GM19452 (cell line): ENCODE measurements at regions not wholly inside any gene's neighbourhood (a gene's known extent, or its start where the extent isn't known, plus 50 kb on each side); places are given as distances from the start of the nearest gene placed in this dataset.

Experiments
- ATAC-seq: cut with Tn5 transposase; IDR thresholded peaks from one replicate; pipeline ENCODE4 v1.9.1; 2021; ENCODE audit not compliant: unreplicated experiment

DNA sequence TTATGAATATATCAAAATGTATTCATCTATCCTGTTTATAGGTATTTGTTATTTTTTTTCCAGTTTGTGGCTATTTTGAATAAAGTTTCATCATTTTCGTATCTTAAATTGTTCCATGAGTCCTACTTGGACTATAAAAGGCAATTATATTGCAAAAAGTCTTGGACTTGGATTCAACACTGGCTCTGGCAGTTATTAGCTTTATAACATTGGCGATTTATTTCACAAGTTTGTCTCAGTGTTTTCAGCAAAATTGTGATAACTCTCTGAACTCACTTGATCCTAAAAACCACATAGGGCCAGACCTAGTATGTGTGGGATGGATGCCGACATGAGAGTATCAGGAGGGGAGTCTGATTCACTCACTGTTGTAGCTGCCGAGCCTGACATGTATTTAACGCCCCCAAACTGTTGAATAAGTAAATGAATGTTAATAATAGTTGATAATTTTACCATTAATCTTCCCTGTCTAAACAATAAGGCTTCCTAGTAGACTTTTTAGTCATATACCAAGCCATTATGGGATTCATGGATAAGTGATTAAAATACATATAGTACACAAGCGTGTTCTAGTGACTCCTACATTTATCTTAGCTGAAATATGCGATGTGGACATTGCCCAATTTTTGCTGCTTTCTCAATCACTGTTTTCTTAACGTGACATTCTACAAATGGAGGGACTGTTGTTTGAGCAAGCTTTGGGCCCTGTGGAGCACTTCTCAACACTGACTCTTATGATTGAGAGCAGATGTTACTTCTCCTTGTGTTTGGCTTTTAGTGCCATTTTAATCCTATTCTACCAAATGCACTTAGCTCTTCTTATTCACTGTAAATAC, 907.6 kb downstream of the EPHA4 start:
- ATAC-seq: no peak

DNA sequence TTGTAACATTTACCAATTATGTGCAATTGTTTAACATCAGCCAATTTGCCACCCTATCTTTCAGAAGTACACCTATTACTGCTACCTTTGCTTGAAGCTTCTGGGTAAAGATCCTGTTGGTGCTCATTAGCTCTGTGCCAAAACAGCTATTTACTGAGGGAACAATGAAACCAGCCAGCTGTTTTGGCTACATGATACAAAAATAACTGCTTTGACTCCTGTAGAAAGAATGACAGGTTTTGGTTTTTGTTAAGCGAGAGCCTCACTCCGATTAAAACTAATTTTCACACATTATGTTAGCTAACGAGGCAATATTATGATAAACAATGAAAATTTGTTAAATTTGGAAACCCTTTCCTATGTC, 907.0 kb downstream of the EPHA4 start:
- ATAC-seq: no peak

DNA sequence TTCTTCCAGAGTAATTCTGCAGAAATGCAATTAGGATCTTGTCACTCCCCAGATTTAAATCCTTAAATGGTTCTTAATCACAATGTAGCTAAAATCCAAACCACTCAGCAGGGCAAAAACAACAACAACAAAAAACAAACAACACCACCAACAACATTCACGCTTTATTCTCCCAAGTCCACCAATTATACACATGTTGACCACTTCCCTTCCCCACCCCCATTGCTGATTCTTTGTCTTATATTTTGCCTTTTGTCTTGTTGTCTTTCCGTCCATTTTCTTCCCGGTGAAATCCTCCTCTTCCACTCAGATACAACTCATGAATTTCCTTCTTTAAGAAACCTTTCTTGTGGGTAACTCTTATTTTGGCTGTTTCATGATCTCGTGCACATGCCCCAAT, 902.8 kb downstream of the EPHA4 start:
- ATAC-seq: no peak

DNA sequence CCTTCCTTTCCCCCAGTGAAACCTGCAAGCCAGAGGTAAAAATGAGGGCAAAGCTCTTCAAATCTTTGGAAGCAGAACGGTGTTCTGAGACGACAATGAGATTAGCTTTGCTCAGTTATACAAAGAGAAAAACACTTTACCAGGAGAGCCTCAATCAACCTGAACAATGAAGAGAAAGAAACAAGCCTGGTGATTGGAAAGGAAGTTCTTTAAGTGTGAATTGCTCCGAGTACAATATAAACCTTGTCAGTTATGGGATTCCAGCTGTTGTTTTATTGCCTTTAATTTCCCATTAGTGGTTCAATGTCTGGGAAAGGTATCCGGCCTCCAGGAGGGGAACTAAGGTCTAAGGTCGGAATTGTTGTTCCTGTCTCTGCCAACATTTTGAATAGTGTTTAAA, 901.6 kb downstream of the EPHA4 start:
- no peak for ATAC-seq

DNA sequence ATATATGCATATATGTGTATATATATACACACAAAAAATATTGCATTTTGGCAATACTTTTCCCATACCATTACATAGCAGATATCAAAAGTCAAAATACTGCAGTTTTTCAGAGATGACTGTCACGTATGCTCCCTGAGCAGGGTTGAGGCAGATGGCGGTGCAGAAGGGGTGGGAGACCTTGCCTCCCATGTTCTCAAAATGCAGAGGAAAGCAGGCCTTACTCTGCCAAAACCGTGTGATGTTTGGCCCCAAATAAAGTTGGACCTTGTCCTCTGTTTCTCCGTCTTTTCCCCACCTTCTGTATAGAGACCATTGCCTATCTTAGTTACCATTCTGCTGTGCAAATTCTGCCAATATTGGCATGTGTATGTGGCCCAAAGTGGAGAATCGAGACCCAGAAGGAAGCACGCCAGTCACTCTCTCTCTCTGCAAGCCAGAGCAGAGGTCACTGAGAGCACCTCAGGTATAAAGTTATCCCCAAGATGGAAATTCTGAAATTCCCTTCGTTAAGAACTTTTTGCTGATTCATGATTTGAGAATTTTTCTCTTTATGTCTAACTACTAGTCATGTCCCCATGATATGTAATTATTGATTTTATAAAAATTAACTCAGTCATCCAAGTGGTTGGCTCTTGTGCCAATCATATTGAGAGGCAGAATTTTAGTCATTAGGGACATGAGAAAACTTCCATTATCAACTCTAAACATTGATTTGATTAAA, 898.8 kb downstream of the EPHA4 start:
- no peak for ATAC-seq

DNA sequence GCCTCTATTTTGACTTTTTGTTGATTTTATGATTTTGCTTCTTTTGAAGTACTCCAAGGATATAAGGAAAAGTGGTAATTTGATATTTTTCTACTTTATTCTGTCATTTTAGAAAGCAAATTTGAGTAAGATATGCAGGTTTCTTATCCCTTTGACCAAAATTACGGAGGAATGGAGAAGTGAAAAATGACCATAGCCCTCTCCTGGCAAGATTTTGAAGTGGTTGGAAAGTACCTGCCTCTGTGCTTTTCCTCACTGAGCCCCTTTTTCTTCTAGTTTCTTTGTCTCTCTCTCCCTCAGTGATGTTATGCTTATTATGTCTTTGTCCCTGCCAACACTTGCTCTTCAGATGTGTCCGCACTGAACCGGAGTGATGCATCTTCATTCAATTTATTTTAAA, 898.1 kb downstream of the EPHA4 start:
- no peak for ATAC-seq

DNA sequence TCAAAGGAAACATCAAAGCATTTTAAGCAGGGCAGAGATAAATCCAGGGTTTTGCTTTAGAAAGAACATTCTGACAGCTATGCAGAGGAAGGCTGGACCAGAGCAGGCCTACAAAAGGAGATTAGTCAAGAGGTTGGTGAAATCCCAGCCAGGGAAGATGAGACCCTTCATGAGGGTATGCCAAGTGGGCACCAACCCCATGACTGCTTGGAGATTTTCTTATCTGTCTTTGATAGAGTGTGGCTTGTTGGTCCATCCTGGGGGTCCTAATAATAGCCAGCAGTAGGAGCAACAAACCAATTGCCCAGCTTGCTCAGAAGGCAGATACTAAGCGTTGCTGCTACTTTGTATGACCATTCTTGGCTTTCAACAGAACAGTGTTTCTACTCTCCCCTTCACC, 895.4 kb downstream of the EPHA4 start:
- no peak for ATAC-seq

DNA sequence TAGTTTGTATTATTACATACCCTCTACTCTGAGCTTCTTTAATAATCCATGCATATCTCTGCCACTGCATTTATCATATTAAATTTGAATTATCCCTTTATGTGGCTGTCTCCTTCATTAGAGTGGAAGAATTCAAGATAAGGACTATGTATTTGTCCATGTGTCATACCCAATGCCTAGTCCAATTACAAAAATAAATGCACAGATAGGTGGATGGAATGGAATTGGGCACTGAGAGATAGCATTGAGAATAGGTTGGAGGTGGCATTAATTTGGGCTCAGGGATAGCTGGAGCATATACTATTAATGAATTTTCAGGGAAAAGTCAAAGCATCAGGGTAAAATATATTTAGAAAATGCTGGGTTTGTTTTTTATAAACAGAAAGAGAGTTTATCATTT, 893.2 kb downstream of the EPHA4 start:
- no peak for ATAC-seq

DNA sequence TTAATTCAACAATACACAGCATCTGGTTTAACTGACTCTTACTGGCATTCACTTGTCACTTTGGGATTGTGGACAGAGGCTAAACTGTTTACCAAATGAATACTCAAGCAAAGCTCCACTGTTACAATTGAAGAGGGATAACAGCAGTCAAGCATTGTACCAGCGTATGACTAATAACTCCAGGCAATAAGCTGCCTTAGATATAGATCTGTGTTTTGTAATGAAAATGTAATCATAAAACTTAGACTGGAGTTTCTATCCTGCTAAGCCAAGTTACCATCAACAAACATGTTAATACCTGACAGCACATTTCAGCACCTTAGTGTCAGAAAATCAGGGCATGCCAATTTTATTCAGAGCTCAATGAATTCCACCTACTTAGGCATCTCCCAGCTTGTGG, 889.5 kb downstream of the EPHA4 start:
- ATAC-seq: no peak

DNA sequence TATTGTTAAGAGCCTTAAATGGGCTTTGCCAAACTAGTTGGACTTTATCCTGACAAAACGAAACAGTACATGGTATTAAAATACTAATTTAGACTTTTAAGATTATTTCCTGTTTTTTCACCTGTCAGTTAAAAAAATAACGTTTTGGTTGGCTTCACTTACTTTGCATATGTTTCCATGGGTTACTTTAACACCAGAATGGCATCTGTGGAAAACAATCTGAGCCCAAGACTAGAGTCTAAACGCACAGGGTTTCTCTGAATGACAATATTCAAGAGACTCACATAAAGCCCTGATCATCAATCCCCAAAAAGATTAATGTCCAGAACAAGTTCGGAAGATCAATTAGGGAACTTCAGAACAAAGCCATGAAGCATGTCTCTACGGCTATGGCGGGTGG, 888.0 kb downstream of the EPHA4 start:
- ATAC-seq: no peak

DNA sequence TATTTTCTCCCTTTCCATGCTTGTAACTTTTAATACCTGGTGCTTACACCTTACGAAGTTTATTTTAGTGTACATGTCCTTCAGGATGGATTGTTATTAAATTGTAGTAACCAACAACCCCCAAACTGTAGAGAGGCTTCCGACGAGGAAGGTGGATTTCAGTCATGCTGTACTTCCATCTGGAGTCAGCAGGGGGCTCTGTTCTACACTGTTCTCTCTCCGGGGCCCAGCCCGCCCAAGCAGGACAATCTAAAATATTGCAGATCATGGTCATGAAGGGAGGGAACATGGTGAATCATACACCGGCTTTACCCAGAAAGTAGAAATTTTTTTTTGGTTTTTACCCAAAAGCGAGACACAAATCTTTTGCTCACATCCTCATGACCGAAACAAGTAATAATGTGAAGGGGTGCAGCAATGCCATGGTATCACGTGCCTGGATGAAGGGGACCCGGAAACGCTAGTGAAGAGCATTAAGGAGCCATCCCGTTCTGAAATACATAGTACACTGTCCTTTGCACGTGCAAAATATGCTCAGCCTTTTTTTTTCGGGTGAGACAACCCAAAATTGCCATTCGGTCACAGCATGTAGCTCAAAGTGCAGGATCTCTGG, 884.8 kb downstream of the EPHA4 start:
- ATAC-seq: peak; percentile 83

DNA sequence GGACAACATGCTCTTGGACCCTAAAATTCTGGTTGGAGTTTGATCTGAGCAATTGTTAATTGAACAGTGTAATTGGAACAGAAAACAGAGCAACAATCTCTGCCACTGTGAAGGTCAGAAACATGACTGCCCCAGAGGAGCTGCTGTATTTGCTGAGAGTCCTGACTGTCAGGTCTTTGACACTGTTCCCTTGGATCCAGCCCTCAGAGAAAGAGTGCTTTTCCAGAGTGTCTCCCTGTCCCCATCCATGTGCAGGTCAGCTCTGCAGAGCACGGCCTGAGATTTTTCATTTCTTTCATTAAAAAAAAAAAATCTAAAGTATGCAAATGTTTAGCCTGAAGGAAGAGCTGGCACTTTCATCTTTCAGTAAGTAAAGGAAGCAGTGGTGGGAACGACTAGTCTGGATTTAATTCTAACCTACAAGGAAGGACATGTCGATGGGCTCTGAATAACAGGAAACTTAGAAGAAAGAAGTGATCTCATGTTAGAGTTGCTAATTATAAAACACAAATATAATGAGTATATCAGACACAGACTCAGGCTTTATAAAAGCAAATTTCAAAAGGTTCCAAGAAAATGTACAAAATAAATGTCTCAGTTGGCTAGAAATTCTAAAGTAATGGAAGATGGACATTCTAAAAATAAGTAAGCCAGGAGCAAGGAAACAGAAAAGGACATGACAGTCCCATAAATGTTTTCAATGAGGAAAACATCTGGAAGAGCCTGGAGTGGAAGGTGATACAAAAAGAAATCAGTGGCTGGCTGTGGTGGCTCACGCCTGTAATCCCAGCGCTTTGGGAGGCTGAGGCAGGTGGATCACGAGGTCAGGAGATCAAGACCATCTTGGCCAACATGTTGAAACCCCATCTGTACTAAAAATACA, 876.5 kb downstream of the EPHA4 start:
- ATAC-seq: no peak

DNA sequence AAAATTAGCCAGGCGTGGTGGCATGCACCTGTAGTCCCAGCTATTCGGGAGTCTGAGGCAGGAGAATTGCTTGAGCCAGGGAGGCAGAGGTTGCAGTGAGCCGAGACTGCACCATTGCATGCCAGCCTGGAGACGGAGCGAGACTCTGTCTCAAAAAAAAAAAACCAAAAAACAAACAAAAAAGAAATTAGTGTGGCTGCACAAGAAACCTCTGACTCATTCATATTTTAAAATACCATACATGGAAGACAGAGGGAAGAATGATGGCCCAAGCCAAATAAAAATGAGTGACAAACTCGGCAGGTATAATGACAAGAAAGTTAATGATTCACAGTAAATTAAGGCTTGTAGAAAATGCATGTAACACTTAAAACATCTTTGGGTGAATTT, 875.8 kb downstream of the EPHA4 start:
- ATAC-seq: no peak

DNA sequence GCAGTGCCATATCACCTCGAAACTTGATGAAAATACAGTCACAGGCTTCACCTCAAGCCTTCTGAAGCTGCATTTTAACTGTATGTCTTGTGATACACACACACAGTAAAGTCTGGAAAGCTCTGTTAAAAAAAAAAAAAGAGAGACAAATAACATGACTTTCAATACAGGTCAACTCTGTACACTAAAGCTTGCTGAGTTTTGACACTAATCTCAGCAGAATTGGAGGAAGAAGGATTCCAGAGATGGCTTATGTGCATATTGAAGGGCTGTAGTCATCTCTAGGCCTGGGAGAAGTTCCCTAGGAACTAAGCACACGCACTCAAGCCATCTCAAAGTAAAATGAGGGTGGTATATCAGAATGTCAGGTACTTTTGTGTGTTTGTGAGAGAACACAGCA, 875.1 kb downstream of the EPHA4 start:
- ATAC-seq: no peak

DNA sequence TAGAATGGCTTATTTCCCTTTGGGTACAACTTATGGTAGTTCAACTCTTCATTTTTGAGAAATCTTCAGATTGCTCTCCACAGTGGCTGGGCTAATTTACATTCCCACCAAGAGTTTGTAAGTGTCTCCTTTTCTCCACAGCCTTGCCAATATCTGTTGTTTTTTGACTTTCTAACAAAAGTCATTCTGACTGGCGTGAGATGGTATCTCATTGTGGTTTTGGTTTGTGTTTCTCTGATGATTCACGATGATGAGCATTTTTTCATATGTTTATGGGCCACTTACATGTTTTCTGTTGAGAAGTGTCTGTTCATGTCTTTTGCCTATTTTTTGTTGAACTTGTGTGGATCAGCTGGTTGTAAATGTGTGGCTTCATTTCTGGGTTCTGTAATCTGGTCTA, 871.0 kb downstream of the EPHA4 start:
- ATAC-seq: no peak

DNA sequence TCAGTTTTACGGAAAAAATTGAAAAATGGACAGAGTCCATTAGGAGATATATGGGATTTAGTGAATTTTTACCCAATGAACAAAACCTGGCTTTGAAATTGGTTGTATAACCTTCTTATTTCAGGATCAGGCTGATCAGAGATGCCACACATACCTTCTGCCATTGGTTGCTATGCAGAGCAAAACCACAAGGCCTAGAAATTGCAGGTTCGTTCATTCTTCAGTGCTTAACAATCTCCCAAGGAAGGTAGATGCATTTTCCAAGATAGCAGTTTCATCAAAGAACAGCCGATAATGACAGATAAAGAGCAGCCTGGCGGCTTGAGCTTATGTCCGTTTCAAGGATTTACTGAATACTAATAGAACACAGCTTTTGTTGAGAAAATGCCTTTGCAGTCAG, 868.8 kb downstream of the EPHA4 start:
- no peak for ATAC-seq

DNA sequence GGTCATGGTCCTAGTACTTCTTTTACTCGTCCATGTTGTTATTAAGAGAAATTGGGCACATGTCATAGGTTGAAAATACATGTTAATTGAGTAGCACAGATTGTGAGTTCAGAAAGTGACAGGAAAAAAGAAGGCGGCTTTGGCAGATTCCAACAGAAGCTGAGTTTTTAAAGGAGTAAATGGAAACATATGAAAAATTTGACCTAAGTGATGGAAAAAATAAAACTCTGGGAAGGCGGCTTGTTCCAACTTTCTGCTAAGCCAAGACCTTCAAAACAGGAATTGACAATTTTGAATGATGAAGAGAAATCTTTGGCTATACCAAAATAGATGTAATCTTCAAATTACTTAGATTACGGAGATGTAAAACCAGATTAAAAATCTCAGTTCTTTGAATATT, 868.0 kb downstream of the EPHA4 start:
- no peak for ATAC-seq

DNA sequence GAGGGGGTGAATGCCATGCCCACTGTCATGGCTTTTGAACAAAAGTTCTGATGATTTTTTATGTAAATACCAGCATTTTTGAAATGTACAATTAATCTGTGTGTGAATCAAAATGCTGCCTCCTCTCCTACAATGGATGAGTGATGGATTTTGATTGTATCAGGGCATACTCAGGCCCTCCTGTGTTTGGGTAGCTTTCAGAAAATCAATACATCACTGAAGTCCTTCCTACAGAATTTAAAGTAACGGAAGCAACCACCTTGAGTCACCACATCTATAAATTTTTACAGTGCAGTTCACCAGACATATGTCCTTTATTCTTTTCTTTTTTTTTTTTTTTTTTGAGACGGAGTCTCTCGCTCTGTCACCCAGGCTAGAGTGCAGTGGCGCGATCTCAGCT, 867.3 kb downstream of the EPHA4 start:
- no peak for ATAC-seq

DNA sequence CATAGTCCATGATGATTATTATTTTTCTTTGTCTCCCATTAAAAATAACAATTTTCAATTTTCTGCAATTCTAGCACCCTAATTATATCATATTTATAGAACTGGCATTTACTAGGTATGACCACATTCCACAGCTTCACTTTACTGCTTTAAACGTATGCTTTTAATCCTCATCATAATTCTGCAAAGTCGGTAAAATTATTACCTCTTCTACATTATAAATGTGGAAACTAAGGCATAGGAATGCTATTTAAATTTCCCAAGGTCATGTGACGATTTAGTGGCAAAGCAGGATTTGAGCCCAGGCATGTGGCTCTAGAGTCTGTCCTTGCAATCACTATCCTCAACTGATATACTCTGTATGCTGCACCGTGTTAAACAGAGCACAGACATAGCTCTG, 866.4 kb downstream of the EPHA4 start:
- ATAC-seq: no peak

DNA sequence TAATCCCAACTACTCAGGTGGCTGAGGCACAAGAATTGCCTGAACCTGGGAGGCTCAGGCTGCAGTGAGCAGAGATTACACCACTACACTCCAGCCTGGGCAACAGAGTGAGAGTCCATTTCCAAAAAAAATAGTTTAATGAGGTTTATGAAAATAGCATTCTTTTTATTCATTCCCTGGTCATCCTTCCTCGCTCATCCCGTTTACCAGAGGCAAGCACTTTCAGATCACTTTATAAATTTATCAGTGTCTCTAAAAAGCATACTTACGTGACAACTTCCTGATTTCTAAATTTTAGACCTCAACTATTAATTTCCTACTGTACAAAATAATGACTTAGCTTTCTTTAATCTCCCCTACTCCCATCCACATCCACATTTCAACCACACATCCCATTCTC, 864.8 kb downstream of the EPHA4 start:
- no peak for ATAC-seq

DNA sequence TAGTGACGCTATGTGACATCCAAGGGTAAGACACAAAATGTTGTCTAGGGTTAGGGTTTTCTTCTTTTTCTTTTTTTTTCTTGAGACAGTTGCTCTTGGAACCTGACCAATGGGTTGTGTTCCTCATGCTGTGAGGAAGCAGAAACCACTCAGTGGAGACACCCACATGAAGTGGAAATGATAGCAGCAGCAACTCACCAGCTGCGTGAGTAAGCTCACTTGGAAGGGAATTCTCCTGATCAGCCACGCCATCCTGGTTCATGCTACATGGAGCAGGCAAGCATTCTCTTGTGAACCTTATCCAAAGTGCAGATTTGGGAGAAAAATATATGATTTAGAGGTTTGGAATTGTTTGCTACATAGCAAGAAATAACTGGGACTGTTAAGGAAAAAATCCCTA, 863.7 kb downstream of the EPHA4 start:
- no peak for ATAC-seq
